Transverse colon (tissue), 4 donors: ENCODE measurements at regions not wholly inside any gene's neighbourhood (a gene's known extent, or its start where the extent isn't known, plus 50 kb on each side); places are given as distances from the start of the nearest gene placed in this dataset.

ENCODE experiments used
- DNase-seq: peaks from one replicate; pipeline ENCODE4 v3.0.0-alpha.2; 2019
- H3K27ac ChIP-seq, 4 donors: fragments of 200-600 bp; sonication (generic); 2 replicates each; pipeline ENCODE4 v1.5.1; 2016 to 2018; ENCODE audit warnings: inconsistent platforms in 4 of 4
- H3K27me3 ChIP-seq: fragments of 200-600 bp; sonication (generic); 2 replicates; pipeline ENCODE4 v1.5.1; 2017; ENCODE audit warnings: inconsistent platforms
- H3K36me3 ChIP-seq, 4 donors: fragments of 200-600 bp; sonication (generic); 2 replicates each; pipeline ENCODE4 v1.5.1; 2017 to 2019; ENCODE audit warnings: inconsistent platforms in 4 of 4
- H3K4me1 ChIP-seq, 4 donors: fragments of 200-600 bp; sonication (generic); 2 replicates each; pipeline ENCODE4 v1.5.1; 2017 to 2020; ENCODE audit warnings: inconsistent platforms in 4 of 4
- H3K4me3 ChIP-seq, 4 donors: fragments of 200-600 bp; sonication (generic); 1 replicate in 1 of 4; 2 replicates in 3 of 4; pipeline versions ENCODE4 v1.5.1 to v1.6.1; 2017 to 2019; ENCODE audit warnings: inconsistent platforms in 4 of 4
- H3K9me3 ChIP-seq, 2 donors: fragments of 200-600 bp; sonication (generic); 2 replicates each; pipeline ENCODE4 v1.5.1; 2017 to 2019; ENCODE audit warnings: inconsistent platforms in 2 of 2
- EP300 ChIP-seq: sonication (generic); formaldehyde crosslinking; IDR thresholded peaks from one replicate; pipeline ENCODE4 v1.6.1; 2017; ENCODE audit warnings: antibody characterized with exemption, low read depth
- POLR2A ChIP-seq: fragments of 450-650 bp; IDR thresholded peaks from one replicate; pipeline ENCODE4 v1.6.1; 2016; ENCODE audit warnings: antibody characterized with exemption, mild to moderate bottlenecking, moderate library complexity
- POLR2AphosphoS5 ChIP-seq, 3 donors: sonication (generic); formaldehyde crosslinking; IDR thresholded peaks; one replicate each; pipeline ENCODE4 v1.6.1; 2016; ENCODE audit warnings: antibody characterized with exemption in 3 of 3
- WGBS, 2 donors: methylation state at CpG; one replicate each; pipeline ENCODE4 v1.1.5; 2018; ENCODE audit warnings: low coverage in 1 of 2; 5-methylcytosine and 5-hydroxymethylcytosine counted together
- in situ Hi-C, 4 donors: fragments of 200-750 bp; cut with MboI; loops; one replicate each; pipeline versions ENCODE4 v1.15.0 to v1.15.1; 2017; ENCODE audit warnings: low sequenced_read_pairs in 3 of 4, low pct_ligation_motif_present in 1 of 4, low pct_unique_long_range_greater_than_20kb in 1 of 4
- intact Hi-C: fragments of 100-400 bp; cut with DNase I; formaldehyde crosslinking; loops from one replicate; pipeline ENCODE4 v1.15.1; 2023; ENCODE audit warnings: low total_unique reads
- TF ChIP-seq, protein P1 (sequence below), 5 experiments: fragments of 200-600 bp in 3 of 5; fragments of 450-650 bp in 2 of 5; sonication (generic) in 3 of 5; IDR thresholded peaks; 1 replicate in 2 of 5; 2 replicates in 3 of 5; pipeline ENCODE4 v1.5.1; 2016 to 2017; ENCODE audit warnings: antibody characterized with exemption in 5 of 5, inconsistent platforms in 3 of 5, mild to moderate bottlenecking in 2 of 5, moderate library complexity in 1 of 5

- Histone ChIP-seq H3K4me3 (no peak overlapping the region), H3K4me1 (no peaks in the 10 kb centered on the region), H3K36me3 (no peaks in the 10 kb centered on the region), H3K27me3 (no peaks in the 10 kb centered on the region), H3K9me3 (no peaks in the 10 kb centered on the region), H3K27ac (no peak overlapping the region)
- no peak for DNase-seq
- WGBS, 2 donors, result 80 to 91% methylated on average over 1 to 2 of the region's 2 CpGs
- in situ Hi-C loops (no loop called here), intact Hi-C loops (no loop called here)
- TF ChIP-seq POLR2AphosphoS5 (IDR thresholded peaks at IDR 0.05) (no peak), POLR2A (no peak), EP300 (no peak)
- TF ChIP-seq, protein P1, sequence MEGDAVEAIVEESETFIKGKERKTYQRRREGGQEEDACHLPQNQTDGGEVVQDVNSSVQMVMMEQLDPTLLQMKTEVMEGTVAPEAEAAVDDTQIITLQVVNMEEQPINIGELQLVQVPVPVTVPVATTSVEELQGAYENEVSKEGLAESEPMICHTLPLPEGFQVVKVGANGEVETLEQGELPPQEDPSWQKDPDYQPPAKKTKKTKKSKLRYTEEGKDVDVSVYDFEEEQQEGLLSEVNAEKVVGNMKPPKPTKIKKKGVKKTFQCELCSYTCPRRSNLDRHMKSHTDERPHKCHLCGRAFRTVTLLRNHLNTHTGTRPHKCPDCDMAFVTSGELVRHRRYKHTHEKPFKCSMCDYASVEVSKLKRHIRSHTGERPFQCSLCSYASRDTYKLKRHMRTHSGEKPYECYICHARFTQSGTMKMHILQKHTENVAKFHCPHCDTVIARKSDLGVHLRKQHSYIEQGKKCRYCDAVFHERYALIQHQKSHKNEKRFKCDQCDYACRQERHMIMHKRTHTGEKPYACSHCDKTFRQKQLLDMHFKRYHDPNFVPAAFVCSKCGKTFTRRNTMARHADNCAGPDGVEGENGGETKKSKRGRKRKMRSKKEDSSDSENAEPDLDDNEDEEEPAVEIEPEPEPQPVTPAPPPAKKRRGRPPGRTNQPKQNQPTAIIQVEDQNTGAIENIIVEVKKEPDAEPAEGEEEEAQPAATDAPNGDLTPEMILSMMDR (IDR thresholded peaks at IDR 0.05), result no peak
Observed at GRCh38 chr2:6408057-6408456, 457.6 kb downstream of the CMPK2 start.

DNA sequence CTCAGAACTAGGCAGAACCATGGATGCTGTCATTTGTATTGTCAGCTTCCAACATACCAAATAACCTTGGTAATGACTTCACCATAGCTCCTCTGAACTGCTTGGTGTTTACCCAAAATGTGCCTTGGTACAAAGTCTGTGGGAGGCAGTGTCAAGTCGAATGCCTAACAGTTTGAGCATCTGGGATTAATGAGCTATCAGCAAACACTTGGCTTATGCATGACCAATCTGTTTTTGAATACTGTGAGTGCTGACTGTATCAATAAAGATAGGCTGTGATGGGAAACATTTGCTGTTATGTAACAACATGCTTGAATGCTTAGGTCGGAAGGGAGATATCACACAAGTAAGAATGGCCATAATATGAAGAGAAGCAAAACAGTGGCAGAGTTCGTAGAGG, 455.4 kb downstream of the CMPK2 start:
- H3K4me3 ChIP-seq, result no peak overlapping the region
- no peaks in the 10 kb centered on the region for H3K36me3 ChIP-seq
- intact Hi-C loops, result no loop called here
- no peaks in the 10 kb centered on the region for H3K4me1 ChIP-seq
- in situ Hi-C loops, result no loop called here
- no peaks in the 10 kb centered on the region for H3K27me3 ChIP-seq
- no peak for TF ChIP-seq POLR2A
- TF ChIP-seq EP300, result no peak
- TF ChIP-seq, protein P1 (IDR thresholded peaks at IDR 0.05), result no peak
- no peak for TF ChIP-seq POLR2AphosphoS5 (IDR thresholded peaks at IDR 0.05)
- no peaks in the 10 kb centered on the region for H3K9me3 ChIP-seq
- DNase-seq, result no peak
- WGBS, 2 donors, result 56 to 100% methylated on average over 1 to 3 of the region's 3 CpGs
- no peak overlapping the region for H3K27ac ChIP-seq

DNA sequence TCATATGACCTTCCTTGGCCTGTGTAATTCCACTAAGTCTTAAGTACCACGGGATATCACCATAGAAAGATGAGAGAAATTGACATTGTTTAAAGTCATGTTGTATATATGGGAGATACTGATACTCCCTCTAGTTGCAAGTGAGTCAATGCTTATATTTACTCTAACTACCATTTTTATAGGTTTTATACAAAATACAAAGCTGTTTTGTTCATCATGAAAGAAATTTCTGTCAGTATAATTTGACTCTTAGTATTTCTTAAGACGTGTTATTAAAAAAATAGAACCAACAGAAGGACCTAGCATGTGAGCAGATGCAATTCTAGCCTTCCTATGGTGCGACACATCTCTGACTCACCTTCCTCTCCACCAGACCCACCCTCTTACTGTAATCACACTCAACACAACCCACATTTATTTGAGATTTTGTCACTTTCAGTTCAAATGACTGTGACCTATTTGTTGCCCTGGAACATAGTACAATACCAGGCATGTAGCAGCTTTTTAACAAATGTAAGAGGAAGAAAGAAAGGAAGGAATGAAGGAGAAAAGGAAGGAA, 453.1 kb downstream of the CMPK2 start:
- Histone ChIP-seq H3K27ac (no peak overlapping the region), H3K4me1 (no peaks in the 10 kb centered on the region), H3K27me3 (no peaks in the 10 kb centered on the region), H3K9me3 (no peaks in the 10 kb centered on the region), H3K36me3 (no peaks in the 10 kb centered on the region), H3K4me3 (no peak overlapping the region)
- intact Hi-C loops (no loop called here), in situ Hi-C loops (no loop called here)
- WGBS, 2 donors, result 69% methylated on average over 3 of the region's 3 CpGs
- DNase-seq, result no peak
- no peak for TF ChIP-seq POLR2AphosphoS5 (IDR thresholded peaks at IDR 0.05)
- TF ChIP-seq, protein P1 (IDR thresholded peaks at IDR 0.05), result no peak

DNA sequence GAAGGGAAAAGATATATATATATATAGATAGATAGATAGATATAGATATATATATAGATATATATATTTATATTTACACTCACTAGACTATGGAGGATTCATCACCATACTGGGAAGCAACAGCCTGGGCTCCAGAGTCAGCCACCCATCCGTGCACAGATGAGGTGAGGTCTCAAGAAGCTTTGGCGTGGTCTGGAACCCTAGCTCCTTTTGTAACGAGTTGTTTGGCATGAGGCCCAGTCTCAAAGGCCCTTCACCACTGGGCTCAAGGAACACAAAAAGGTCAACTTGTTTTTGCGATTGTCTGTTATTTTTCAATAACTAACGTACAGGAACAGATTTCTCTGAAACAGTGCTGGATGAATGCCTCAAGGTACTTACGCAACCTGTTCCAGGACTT, 448.7 kb downstream of the CMPK2 start:
- Histone ChIP-seq H3K27me3 (no peaks in the 10 kb centered on the region), H3K36me3 (no peaks in the 10 kb centered on the region), H3K9me3 (no peaks in the 10 kb centered on the region), H3K4me3 (no peak overlapping the region), H3K27ac (no peak overlapping the region), H3K4me1 (no peaks in the 10 kb centered on the region)
- no peak for DNase-seq
- in situ Hi-C loops (no loop called here), intact Hi-C loops (no loop called here)
- WGBS, 2 donors, result 75% methylated on average over 6 of the region's 6 CpGs
- no peak for TF ChIP-seq POLR2AphosphoS5 (IDR thresholded peaks at IDR 0.05)
- no peak for TF ChIP-seq POLR2A
- TF ChIP-seq, protein P1 (IDR thresholded peaks at IDR 0.05), result no peak
- no peak for TF ChIP-seq EP300
